Naive B cell (primary cell): ENCODE measurements at regions not wholly inside any gene's neighbourhood (a gene's known extent, or its start where the extent isn't known, plus 50 kb on each side); places are given as distances from the start of the nearest gene placed in this dataset.

Source experiments
- ATAC-seq, 2 donors: fragments of 150-1000 bp; cut with Tn5 transposase; 2 replicates each; pipeline ENCODE4 v1.10.0; 2021; ENCODE audit warnings: low read depth in 2 of 2, mild to moderate bottlenecking in 2 of 2, moderate library complexity in 2 of 2
- DNase-seq: peaks from one replicate; pipeline ENCODE4 v3.0.0; 2022
- H3K27ac Mint-ChIP-seq, 6 donors: one replicate each; pipeline ENCODE4 v1.8.0; 2020 to 2022; ENCODE audit warnings: mild to moderate bottlenecking in 6 of 6, mixed read lengths in 6 of 6, moderate library complexity in 5 of 6, inconsistent platforms in 2 of 6
- H3K27me3 Mint-ChIP-seq, 3 donors: one replicate each; pipeline ENCODE4 v1.8.0; 2021 to 2022; ENCODE audit warnings: mixed read lengths in 3 of 3, mild to moderate bottlenecking in 1 of 3
- H3K36me3 Mint-ChIP-seq, 2 donors: one replicate each; pipeline ENCODE4 v1.8.0; 2020 to 2022; ENCODE audit warnings: mixed read lengths in 2 of 2, inconsistent platforms in 1 of 2, mild to moderate bottlenecking in 1 of 2
- H3K4me1 Mint-ChIP-seq, 3 donors: one replicate each; pipeline ENCODE4 v1.8.0; 2020 to 2022; ENCODE audit warnings: mixed read lengths in 3 of 3, inconsistent platforms in 1 of 3, mild to moderate bottlenecking in 1 of 3, moderate library complexity in 1 of 3
- H3K4me3 Mint-ChIP-seq, 8 donors: one replicate each; pipeline ENCODE4 v1.8.0; 2020 to 2022; ENCODE audit warnings: mild to moderate bottlenecking in 8 of 8, mixed read lengths in 8 of 8, moderate library complexity in 8 of 8, inconsistent platforms in 2 of 8
- H3K9me3 Mint-ChIP-seq, 7 donors: one replicate each; pipeline ENCODE4 v1.8.0; 2020 to 2022; ENCODE audit warnings: mixed read lengths in 7 of 7, mild to moderate bottlenecking in 5 of 7, inconsistent platforms in 2 of 7, moderate library complexity in 1 of 7

DNA sequence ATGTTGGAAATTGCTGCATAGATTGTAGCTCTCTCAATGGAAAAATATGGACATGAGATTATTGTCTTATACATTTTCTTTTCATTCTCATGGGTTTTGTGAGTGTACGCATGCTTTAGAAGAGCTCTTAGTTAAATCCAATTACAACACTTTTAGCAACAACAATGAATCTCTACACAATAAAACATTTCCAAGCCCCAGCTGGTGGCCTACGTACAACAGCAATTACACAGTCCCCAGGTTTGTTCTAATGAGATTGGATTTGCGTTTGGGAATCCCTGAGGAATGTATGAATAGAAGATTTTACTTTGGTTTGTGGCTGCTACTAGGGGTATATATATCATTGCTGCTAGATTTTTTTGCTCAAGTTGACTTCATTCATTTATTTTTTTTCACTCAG is 98.6 kb downstream of the FHDC1 start:
- Mint-ChIP-seq H3K27ac (no peak overlapping the region), H3K27me3 (peaks cover 0 to 12% (median 10%) of the 10 kb centered on the region in 3 donors), H3K4me3 (no peak overlapping the region)

DNA sequence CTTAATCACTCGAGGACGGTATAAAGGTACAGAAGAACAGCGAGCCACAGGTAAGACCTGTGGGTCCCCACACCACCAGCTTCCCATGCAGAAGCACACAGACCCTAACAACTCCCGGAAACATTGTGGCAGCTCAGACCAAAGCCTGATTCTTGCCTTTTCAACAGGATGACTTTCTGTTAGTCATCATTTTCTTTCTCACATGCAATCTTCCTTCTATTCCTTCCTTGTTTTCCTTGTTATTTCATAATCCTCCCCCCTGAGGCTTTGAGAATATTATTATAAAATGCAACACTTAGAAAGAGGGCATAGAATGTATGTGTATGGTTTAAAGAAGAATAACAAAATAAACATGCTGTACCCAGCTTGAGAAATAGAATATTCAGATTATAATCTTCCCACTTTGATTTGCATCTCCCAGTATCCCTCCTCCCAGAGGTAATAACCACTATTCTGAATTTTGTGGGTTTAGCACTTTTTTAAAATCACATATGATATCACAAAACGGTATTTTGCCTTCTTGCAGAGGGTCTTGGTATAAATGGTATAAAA is 100.9 kb downstream of the FHDC1 start:
- H3K4me1 Mint-ChIP-seq: peaks cover 0 to 2% (median 0%) of the 10 kb centered on the region in 3 donors
- peaks cover 0 to 22% (median 8%) of the 10 kb centered on the region in 7 donors for H3K9me3 Mint-ChIP-seq
- peak overlapping the region in 1 of 6 donors; percentile 27 for H3K27ac Mint-ChIP-seq
- peak overlapping the region in 1 of 8 donors; percentile 1 for H3K4me3 Mint-ChIP-seq
- no peak for DNase-seq
- ATAC-seq: no peak
- H3K36me3 Mint-ChIP-seq: peaks cover 7 to 11% of the 10 kb centered on the region in 2 donors
- H3K27me3 Mint-ChIP-seq: peaks cover 0 to 16% (median 11%) of the 10 kb centered on the region in 3 donors

More for the DNA sequence above, 98.6 kb downstream of the FHDC1 start:
- no peak for ATAC-seq
- peaks cover 6 to 20% (median 10%) of the 10 kb centered on the region in 7 donors for H3K9me3 Mint-ChIP-seq
- DNase-seq: no peak
- peaks cover 7 to 13% of the 10 kb centered on the region in 2 donors for H3K36me3 Mint-ChIP-seq
- H3K4me1 Mint-ChIP-seq: peaks cover 0 to 2% (median 0%) of the 10 kb centered on the region in 3 donors

DNA sequence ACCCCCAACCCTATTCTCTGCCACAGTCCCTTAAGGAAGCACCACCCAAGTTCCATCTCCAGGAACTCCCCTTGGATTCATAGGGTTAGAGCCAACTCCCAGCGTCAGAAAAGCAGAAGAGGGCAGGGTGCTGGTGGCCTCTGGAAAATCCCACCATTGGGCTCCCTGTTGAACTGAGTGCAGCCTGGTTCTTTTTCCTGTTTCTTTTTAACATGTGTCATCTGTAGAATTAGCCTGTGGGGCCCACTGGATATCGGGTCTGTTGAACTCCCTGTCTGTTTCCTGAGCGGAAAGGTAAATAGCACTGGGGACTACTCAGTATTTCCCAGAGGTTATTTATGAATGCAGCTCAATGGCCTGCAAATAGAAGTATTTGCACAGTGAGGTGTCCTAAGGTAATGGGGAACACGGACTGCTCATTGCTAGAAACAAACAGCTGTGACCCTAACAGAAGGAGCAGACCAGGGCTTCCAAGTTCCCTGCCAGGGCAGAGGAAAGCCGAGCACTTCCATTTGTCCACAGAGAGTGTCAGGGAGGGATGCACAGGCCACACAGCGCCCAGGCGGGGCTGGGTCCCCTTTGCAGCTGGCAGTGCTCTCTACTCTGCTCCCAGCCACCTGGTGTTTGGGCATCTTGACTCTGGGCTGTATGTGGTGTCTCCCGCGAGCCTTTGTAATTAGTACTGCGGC is 102.6 kb downstream of the FHDC1 start:
- Mint-ChIP-seq H3K4me1 (peaks cover 0 to 7% (median 6%) of the 10 kb centered on the region in 3 donors), H3K4me3 (no peak overlapping the region), H3K27ac (peak overlapping the region in 1 of 6 donors; percentile 59), H3K27me3 (peaks cover 0 to 16% (median 11%) of the 10 kb centered on the region in 3 donors), H3K36me3 (peaks cover 7 to 11% of the 10 kb centered on the region in 2 donors), H3K9me3 (peaks cover 0 to 22% (median 8%) of the 10 kb centered on the region in 7 donors)
- DNase-seq (no peak), ATAC-seq (no peak)

- no peak for ATAC-seq
- H3K4me1 Mint-ChIP-seq: peaks cover 5 to 16% (median 11%) of the 10 kb centered on the region in 3 donors
- no peak for DNase-seq
- no peak overlapping the region for H3K4me3 Mint-ChIP-seq
- peaks cover 0 to 16% (median 11%) of the 10 kb centered on the region in 3 donors for H3K27me3 Mint-ChIP-seq
- peaks cover 2 to 22% (median 8%) of the 10 kb centered on the region in 7 donors for H3K9me3 Mint-ChIP-seq
- no peak overlapping the region for H3K27ac Mint-ChIP-seq
- peaks cover 7 to 11% of the 10 kb centered on the region in 2 donors for H3K36me3 Mint-ChIP-seq
These were observed 103.5 kb downstream of the FHDC1 start for GRCh38 chr4:153039542-153040185.

- ATAC-seq: no peak
- peaks cover 15 to 26% (median 21%) of the 10 kb centered on the region in 3 donors for H3K4me1 Mint-ChIP-seq
These were observed 104.6 kb downstream of the FHDC1 start for GRCh38 chr4:153040677-153041076.

DNA sequence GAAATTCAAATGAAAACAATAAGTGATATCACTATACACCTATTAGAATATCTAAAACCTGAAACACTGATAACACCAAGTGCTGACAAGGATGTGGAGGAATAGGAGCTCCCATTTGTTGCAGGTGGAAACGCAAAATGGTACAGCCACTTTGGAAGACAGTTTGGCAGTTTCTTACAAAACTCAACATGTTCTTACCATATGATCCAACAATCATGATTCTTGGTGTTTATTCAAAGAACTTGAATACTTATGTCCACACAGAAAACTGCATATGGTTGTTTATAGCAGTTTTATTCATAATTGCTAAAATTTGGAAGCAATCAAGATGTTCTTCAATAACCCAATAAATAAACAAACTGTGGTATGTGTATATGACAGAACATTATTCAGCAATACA is 107.9 kb downstream of the FHDC1 start:
- H3K36me3 Mint-ChIP-seq: peaks cover 7 to 11% of the 10 kb centered on the region in 2 donors
- peak overlapping the region in 2 of 8 donors; percentile 38 to 57 for H3K4me3 Mint-ChIP-seq
- peaks cover 3 to 30% (median 8%) of the 10 kb centered on the region in 7 donors for H3K9me3 Mint-ChIP-seq
- ATAC-seq: no peak
- no peak for DNase-seq
- H3K4me1 Mint-ChIP-seq: peaks cover 22 to 39% (median 38%) of the 10 kb centered on the region in 3 donors
- H3K27ac Mint-ChIP-seq: peak overlapping the region in 4 of 6 donors; percentile 58 to 92 (median 74)
- H3K27me3 Mint-ChIP-seq: peaks cover 0 to 7% (median 0%) of the 10 kb centered on the region in 3 donors

More at GRCh38 chr4:153040677-153041076, 104.6 kb downstream of the FHDC1 start:
- peaks cover 0 to 14% (median 11%) of the 10 kb centered on the region in 3 donors for H3K27me3 Mint-ChIP-seq
- peaks cover 3 to 22% (median 8%) of the 10 kb centered on the region in 7 donors for H3K9me3 Mint-ChIP-seq
- H3K4me3 Mint-ChIP-seq: no peak overlapping the region
- no peak overlapping the region for H3K27ac Mint-ChIP-seq
- no peak for DNase-seq
- peaks cover 7 to 11% of the 10 kb centered on the region in 2 donors for H3K36me3 Mint-ChIP-seq

DNA sequence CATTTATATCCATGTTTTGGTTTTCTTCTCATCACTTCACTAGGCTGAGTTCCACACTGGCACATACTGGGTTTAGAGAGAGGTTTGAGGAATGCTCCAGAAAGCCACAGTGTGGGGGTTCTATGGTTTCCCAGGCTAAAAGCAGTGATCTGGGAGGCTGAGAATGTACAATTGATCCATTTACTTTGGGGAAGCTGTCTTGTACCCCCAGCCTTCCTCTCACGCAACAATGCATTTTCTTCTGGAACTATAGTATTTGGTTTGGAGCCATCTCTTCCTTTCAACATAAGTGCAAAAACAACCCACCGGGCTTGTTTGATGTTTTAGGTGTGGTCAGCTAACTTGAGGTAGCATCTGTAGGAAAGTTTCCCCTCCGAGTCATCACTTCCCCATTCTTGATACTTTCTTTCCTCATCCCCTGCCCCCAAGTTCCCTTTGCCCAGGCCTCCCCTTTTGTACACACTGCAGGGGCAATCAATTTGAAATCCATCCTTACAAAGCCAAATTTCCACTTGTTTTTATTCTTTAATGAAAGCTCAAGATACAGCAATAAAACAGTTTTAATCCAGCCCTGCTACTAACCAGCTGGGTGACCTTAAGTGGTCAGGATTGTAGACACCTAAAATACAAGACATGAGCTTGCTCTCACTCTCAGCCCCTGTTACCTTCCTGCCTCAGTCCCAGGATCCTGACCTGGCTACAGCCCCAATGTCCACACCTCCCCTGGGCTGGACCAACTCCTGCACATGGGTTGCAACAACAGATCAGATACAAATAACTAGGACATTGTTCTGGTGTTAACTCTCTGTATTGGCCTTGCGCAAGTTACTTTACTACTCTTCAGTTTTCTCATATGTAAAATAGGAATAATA is 109.2 kb downstream of the FHDC1 start:
- peaks cover 0 to under 1% of the 10 kb centered on the region in 2 donors for H3K36me3 Mint-ChIP-seq
- H3K27ac Mint-ChIP-seq: peak overlapping the region; percentile 58 to 92 (median 90)
- H3K9me3 Mint-ChIP-seq: peaks cover 0 to 19% (median 4%) of the 10 kb centered on the region in 7 donors
- peak; percentile 66 for DNase-seq
- peaks cover 22 to 39% (median 38%) of the 10 kb centered on the region in 3 donors for H3K4me1 Mint-ChIP-seq
- peak; percentile 96 to 98 for ATAC-seq
- H3K4me3 Mint-ChIP-seq: peak overlapping the region in 7 of 8 donors; percentile 38 to 79 (median 65)
- H3K27me3 Mint-ChIP-seq: no peaks in the 10 kb centered on the region

DNA sequence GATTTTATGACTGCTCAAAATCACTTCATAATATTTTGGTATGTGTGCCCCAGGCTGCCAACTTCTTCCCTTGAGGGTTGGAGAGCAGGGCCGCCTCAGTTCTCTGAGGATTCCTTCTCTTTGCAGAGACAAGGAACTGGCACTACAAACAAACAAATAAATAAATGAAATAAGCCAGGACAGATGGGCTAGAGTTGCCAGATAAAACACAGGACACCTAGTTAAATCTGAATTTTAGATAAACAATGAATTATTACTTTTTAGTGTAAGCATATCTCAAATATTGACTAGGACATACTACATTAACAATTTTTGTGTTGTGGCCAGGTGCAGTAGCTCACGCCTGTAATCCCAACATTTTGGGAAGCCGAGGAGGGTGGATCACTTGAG is 122.5 kb downstream of the FHDC1 start:
- no peak for DNase-seq
- no peak for ATAC-seq
- Mint-ChIP-seq H3K9me3 (peaks cover 0 to 4% (median 0%) of the 10 kb centered on the region in 7 donors), H3K27ac (no peak overlapping the region), H3K4me1 (peaks cover 9 to 18% (median 16%) of the 10 kb centered on the region in 3 donors), H3K27me3 (peaks cover 15 to 45% (median 40%) of the 10 kb centered on the region in 3 donors), H3K4me3 (no peak overlapping the region), H3K36me3 (peaks cover 0 to 8% of the 10 kb centered on the region in 2 donors)

- Mint-ChIP-seq H3K27me3 (peaks cover 15 to 38% (median 34%) of the 10 kb centered on the region in 3 donors), H3K4me3 (no peak overlapping the region), H3K4me1 (peaks cover 9 to 16% (median 13%) of the 10 kb centered on the region in 3 donors), H3K36me3 (peaks cover 0 to 8% of the 10 kb centered on the region in 2 donors), H3K27ac (peak overlapping the region in 1 of 6 donors; percentile 70), H3K9me3 (no peaks in the 10 kb centered on the region)
- ATAC-seq (no peak), DNase-seq (no peak)
These were observed 124.1 kb downstream of the FHDC1 start for GRCh38 chr4:153060196-153060595.

- H3K36me3 Mint-ChIP-seq: peaks cover 0 to 8% of the 10 kb centered on the region in 2 donors
- DNase-seq (no peak), ATAC-seq (no peak)
- peaks cover 5 to 9% (median 6%) of the 10 kb centered on the region in 3 donors for H3K4me1 Mint-ChIP-seq
- no peak overlapping the region for H3K4me3 Mint-ChIP-seq
- no peaks in the 10 kb centered on the region for H3K9me3 Mint-ChIP-seq
- H3K27me3 Mint-ChIP-seq: peaks cover 8 to 22% (median 16%) of the 10 kb centered on the region in 3 donors
- H3K27ac Mint-ChIP-seq: no peak overlapping the region
These were observed 125.8 kb downstream of the FHDC1 start for GRCh38 chr4:153061971-153062370.

DNA sequence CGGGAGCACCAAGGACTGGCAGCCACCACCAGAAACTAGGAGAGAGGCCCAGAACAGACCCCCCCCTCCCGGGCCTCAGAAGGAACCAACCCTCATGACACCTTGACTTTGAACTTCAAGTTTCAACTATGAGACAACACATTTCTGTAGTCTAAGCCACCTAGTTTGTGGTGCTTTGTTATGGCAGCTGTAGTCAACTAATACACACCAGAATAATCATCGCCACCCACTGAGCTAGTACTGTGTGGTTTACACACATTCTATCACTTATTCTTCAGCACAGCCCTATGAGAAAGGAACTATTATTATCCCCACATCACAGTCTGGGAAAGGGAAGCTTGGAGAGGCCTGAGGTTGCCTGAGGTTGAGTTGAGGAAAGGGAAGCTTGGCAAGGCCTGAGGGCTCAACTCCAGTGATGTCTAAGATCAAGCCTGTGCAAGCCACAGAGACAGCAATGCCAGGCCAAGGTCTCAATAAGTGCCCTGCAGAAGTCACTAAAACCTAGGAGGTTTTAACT is 126.6 kb downstream of the FHDC1 start:
- no peaks in the 10 kb centered on the region for H3K9me3 Mint-ChIP-seq
- peaks cover 5 to 9% (median 5%) of the 10 kb centered on the region in 3 donors for H3K4me1 Mint-ChIP-seq
- no peak overlapping the region for H3K4me3 Mint-ChIP-seq
- peaks cover 5 to 15% (median 9%) of the 10 kb centered on the region in 3 donors for H3K27me3 Mint-ChIP-seq
- DNase-seq (no peak), ATAC-seq (no peak)
- peaks cover 0 to 8% of the 10 kb centered on the region in 2 donors for H3K36me3 Mint-ChIP-seq
- H3K27ac Mint-ChIP-seq: peak overlapping the region in 1 of 6 donors; percentile 44

DNA sequence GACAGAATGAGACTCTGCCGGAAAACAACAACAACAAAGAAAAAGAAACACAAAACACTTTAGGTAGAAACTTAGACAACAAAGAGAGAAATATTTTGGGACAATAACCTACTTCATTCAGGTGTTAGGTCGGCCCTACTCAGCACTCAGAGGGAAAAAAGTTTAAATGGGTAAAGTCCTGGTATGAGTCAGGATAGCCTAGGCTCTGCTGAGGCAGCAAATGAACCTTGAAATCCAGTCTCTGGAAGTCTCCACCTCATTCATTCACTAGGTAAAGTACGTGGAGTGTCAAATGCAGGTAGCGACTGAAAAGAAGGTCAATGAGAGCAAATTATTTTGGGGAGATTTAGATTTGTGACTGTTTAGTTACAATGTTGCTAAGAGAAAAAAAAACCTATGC is 127.4 kb downstream of the FHDC1 start:
- Mint-ChIP-seq H3K4me3 (no peak overlapping the region), H3K27ac (peak overlapping the region in 2 of 6 donors; percentile 52 to 89), H3K27me3 (peaks cover under 1 to 7% (median 1%) of the 10 kb centered on the region in 3 donors), H3K9me3 (no peaks in the 10 kb centered on the region), H3K36me3 (peaks cover 0 to under 1% of the 10 kb centered on the region in 2 donors), H3K4me1 (peaks cover 0 to 4% (median 0%) of the 10 kb centered on the region in 3 donors)
- DNase-seq (no peak), ATAC-seq (no peak)
